Mesenchymal stem cell (in vitro differentiated cells and primary cell): ENCODE measurements at regions not wholly inside any gene's neighbourhood (a gene's known extent, or its start where the extent isn't known, plus 50 kb on each side); places are given as distances from the start of the nearest gene placed in this dataset.

Experiments used
- DNase-seq: peaks from one replicate; pipeline ENCODE4 v3.0.0-alpha.2; 2013
- H2AFZ ChIP-seq: one replicate; pipeline ENCODE4 v1.6.1; 2013; ENCODE audit warnings: low read depth, mild to moderate bottlenecking, control low read depth, inconsistent platforms, low read length, moderate library complexity
- H2AK5ac ChIP-seq: 2 replicates; pipeline ENCODE4 v1.6.1; 2013; ENCODE audit warnings: low read length, moderate library complexity, mild to moderate bottlenecking, inconsistent platforms; ENCODE audit not compliant: severe bottlenecking
- H2BK120ac ChIP-seq: one replicate; pipeline ENCODE4 v1.6.1; 2013; ENCODE audit warnings: low read depth, mild to moderate bottlenecking, inconsistent platforms, low read length, moderate library complexity
- H2BK12ac ChIP-seq, 2 experiments: one replicate each; pipeline ENCODE4 v1.6.1; 2013; ENCODE audit warnings: inconsistent platforms in 2 of 2, low read length in 2 of 2, mild to moderate bottlenecking in 2 of 2, moderate library complexity in 2 of 2, control low read depth in 1 of 2
- H2BK15ac ChIP-seq: one replicate; pipeline ENCODE4 v1.6.1; 2013; ENCODE audit warnings: mild to moderate bottlenecking, low read depth, inconsistent platforms; ENCODE audit not compliant: poor library complexity, severe bottlenecking
- H2BK5ac ChIP-seq: 2 replicates; pipeline ENCODE4 v1.6.1; 2013; ENCODE audit warnings: low read depth, mild to moderate bottlenecking, low read length, control low read depth, inconsistent platforms; ENCODE audit not compliant: poor library complexity, severe bottlenecking
- H3K14ac ChIP-seq, 2 experiments: one replicate each; pipeline ENCODE4 v1.6.1; 2013; ENCODE audit warnings: inconsistent platforms in 2 of 2, low read length in 2 of 2, control low read depth in 1 of 2, mild to moderate bottlenecking in 1 of 2, moderate library complexity in 1 of 2
- H3K18ac ChIP-seq, 2 experiments: one replicate each; pipeline ENCODE4 v1.6.1; 2013; ENCODE audit warnings: inconsistent platforms in 2 of 2, low read length in 2 of 2, control low read depth in 1 of 2, low read depth in 1 of 2, mild to moderate bottlenecking in 1 of 2
- H3K23ac ChIP-seq, 2 experiments: one replicate each; pipeline ENCODE4 v1.6.1; 2013; ENCODE audit warnings: inconsistent platforms in 2 of 2, low read length in 2 of 2, mild to moderate bottlenecking in 2 of 2, moderate library complexity in 2 of 2, control low read depth in 1 of 2
- H3K27ac ChIP-seq: 2 replicates; pipeline ENCODE4 v1.5.1; 2013; ENCODE audit warnings: mild to moderate bottlenecking, moderate library complexity, low read length, control low read depth, inconsistent platforms; ENCODE audit not compliant: poor library complexity, severe bottlenecking
- H3K27me3 ChIP-seq, 2 experiments: 2 replicates each; pipeline versions ENCODE4 v1.6.1 to v1.7.0; 2013; ENCODE audit warnings: low read length in 2 of 2, mild to moderate bottlenecking in 2 of 2, moderate library complexity in 2 of 2, control low read depth in 1 of 2, inconsistent platforms in 1 of 2; ENCODE audit not compliant: control insufficient read depth in 1 of 2, insufficient read depth in 1 of 2
- H3K36me3 ChIP-seq, 2 experiments: 2 replicates each; pipeline versions ENCODE4 v1.6.1 to v1.7.0; 2013; ENCODE audit warnings: low read length in 2 of 2, control low read depth in 1 of 2, inconsistent platforms in 1 of 2, low read depth in 1 of 2, mild to moderate bottlenecking in 1 of 2; ENCODE audit not compliant: insufficient read depth in 2 of 2, control insufficient read depth in 1 of 2
- H3K4ac ChIP-seq, 2 experiments: one replicate each; pipeline ENCODE4 v1.6.1; 2013; ENCODE audit warnings: inconsistent platforms in 2 of 2, low read length in 2 of 2, mild to moderate bottlenecking in 2 of 2, moderate library complexity in 2 of 2, control low read depth in 1 of 2, low read depth in 1 of 2
- H3K4me1 ChIP-seq: 2 replicates; pipeline ENCODE4 v1.6.1; 2013; ENCODE audit warnings: low read depth, low read length, control low read depth; ENCODE audit not compliant: control insufficient read depth, insufficient read depth
- H3K4me2 ChIP-seq: 2 replicates; pipeline ENCODE4 v1.6.1; 2013; ENCODE audit warnings: low read length, mild to moderate bottlenecking, inconsistent platforms; ENCODE audit not compliant: poor library complexity, severe bottlenecking
- H3K4me3 ChIP-seq, 2 experiments: 2 replicates each; pipeline versions ENCODE4 v1.5.1 to v1.7.0; 2013; ENCODE audit warnings: low read length in 2 of 2, mild to moderate bottlenecking in 2 of 2, control low read depth in 1 of 2, low read depth in 1 of 2; ENCODE audit not compliant: insufficient read depth in 1 of 2
- H3K79me1 ChIP-seq: replicated peaks from 2 replicates; pipeline ENCODE4 v1.6.1; 2013; ENCODE audit warnings: mild to moderate bottlenecking, control low read depth, low read length, inconsistent platforms; ENCODE audit not compliant: poor library complexity, severe bottlenecking
- H3K9ac ChIP-seq: 2 replicates; pipeline ENCODE4 v1.7.0; 2013; ENCODE audit warnings: mild to moderate bottlenecking, low read length, moderate library complexity
- H3K9me3 ChIP-seq: 2 replicates; pipeline ENCODE4 v1.7.0; 2013; ENCODE audit warnings: mild to moderate bottlenecking, low read length; ENCODE audit not compliant: control insufficient read depth
- H4K8ac ChIP-seq: one replicate; pipeline ENCODE4 v1.6.1; 2013; ENCODE audit warnings: inconsistent platforms, mild to moderate bottlenecking, low read length, moderate library complexity
- H4K91ac ChIP-seq: one replicate; pipeline ENCODE4 v1.6.1; 2013; ENCODE audit warnings: mild to moderate bottlenecking, low read length, inconsistent platforms
- WGBS: methylation state at CpG from one replicate; pipeline ENCODE4 v1.1.7; 2013; ENCODE audit warnings: mixed read lengths; 5-methylcytosine and 5-hydroxymethylcytosine counted together

DNA sequence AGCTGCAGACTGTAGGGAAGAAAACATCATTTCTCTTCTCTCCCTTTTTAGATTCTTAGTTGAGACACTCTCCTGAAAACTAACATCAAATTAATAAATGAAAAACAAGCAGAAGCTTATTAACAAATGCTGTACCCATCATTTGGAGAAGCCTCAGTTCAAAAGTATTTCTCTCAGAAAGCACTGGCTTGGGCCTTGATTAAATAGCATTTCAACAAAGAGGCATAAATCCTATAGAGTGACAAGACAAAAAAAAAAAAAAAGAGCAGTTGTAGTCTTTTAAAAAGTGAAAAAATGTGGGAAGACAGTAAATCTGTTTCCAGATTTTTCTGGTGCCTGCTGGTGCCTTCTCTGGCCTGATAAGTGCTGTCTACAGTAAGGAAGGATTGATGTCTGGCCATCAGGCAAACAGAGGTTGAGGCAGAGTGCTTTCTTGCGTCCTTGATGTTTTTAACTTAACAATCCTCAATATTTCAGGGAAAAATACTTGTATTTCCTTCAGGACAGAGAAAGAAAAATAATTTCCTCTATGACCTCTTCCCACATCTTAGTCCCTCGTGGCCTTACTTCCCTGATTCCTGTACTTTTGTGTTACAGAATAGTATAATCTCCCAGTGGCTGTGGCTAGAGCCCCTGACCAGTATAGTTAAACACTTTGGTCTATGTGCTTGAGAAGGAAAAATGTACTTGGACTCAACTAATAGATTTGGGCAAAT, 300.5 kb downstream of the HGF start:
- Histone ChIP-seq H3K4me3 (no peak overlapping the region), H4K91ac (no peak overlapping the region), H2AK5ac (no peak overlapping the region), H3K9me3 (no peaks in the 10 kb centered on the region), H3K27me3 (no peaks in the 10 kb centered on the region), H3K23ac (no peak overlapping the region), H4K8ac (no peak overlapping the region), H2BK5ac (no peak overlapping the region), H3K36me3 (no peaks in the 10 kb centered on the region), H2BK120ac (no peak overlapping the region), H3K18ac (peak overlapping the region in 1 of 2 experiments; percentile 66), H2BK15ac (no peak overlapping the region), H3K27ac (no peak overlapping the region), H2AFZ (no peak overlapping the region), H3K4ac (no peak overlapping the region), H2BK12ac (no peak overlapping the region), H3K9ac (peak overlapping the region; percentile 44), H3K4me1 (no peaks in the 10 kb centered on the region), H3K14ac (no peak overlapping the region), H3K79me1 (no peaks in the 10 kb centered on the region), H3K4me2 (no peak overlapping the region)
- no peak for DNase-seq
- 80% methylated on average over 1 of the region's 2 CpGs for WGBS

DNA sequence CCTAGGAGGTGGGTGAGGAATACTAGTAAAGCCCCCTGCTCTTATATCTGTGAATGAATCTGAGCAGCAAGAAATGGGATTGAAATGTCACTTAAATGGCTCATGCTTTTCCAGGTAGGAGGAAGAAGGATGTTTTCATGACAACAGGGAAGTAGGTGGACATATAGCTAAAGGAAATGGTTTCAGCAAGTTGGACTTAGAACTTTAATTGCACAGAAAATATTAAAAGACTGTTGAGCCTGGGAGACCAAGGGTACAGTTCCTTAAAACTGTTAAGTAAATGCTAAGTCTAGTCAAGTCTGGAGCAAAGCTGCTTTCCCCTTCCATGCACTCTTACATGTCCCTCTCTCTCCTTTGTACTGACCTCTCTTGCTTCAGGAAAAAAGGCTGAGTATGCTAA, 301.3 kb downstream of the HGF start:
- no peak overlapping the region for H2AK5ac ChIP-seq
- H3K4me2 ChIP-seq = no peak overlapping the region
- H2BK5ac ChIP-seq = no peak overlapping the region
- H3K4me1 ChIP-seq = no peaks in the 10 kb centered on the region
- no peak overlapping the region for H2BK120ac ChIP-seq
- no peaks in the 10 kb centered on the region for H3K36me3 ChIP-seq
- no peak overlapping the region for H3K23ac ChIP-seq
- no peak overlapping the region for H3K14ac ChIP-seq
- H3K79me1 ChIP-seq = no peaks in the 10 kb centered on the region
- H4K8ac ChIP-seq = no peak overlapping the region
- no peak overlapping the region for H2BK12ac ChIP-seq
- peak overlapping the region in 1 of 2 experiments; percentile 64 for H3K4ac ChIP-seq
- no peaks in the 10 kb centered on the region for H3K27me3 ChIP-seq
- no peak overlapping the region for H3K27ac ChIP-seq
- no peak for DNase-seq
- H2BK15ac ChIP-seq = no peak overlapping the region
- H2AFZ ChIP-seq = no peak overlapping the region
- H3K18ac ChIP-seq = peak overlapping the region in 1 of 2 experiments; percentile 12
- H3K4me3 ChIP-seq = no peak overlapping the region
- H3K9ac ChIP-seq = no peak overlapping the region
- no peak overlapping the region for H4K91ac ChIP-seq
- no peaks in the 10 kb centered on the region for H3K9me3 ChIP-seq

DNA sequence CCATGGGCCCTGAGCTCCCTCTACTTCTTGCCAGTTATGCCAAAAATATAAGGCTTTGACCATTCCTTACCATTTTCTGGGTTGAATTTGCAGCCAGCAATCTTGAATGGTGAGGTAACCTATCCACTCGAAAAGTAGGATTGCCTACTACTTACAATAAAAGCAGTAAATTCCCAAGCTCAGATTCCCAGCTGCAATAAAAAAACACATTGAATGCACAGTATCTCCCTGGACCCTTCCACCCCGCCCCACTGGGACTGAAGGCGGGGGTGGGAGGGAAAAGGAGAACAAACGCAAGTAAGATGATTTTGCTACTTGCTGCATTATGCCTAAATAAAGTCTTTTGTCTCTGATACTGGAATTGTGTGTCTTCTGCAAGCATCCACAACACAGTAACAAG, 301.9 kb downstream of the HGF start:
- no peak overlapping the region for H2AFZ ChIP-seq
- 78% methylated on average over 2 of the region's 4 CpGs for WGBS
- H3K23ac ChIP-seq = no peak overlapping the region
- H2BK12ac ChIP-seq = no peak overlapping the region
- no peak for DNase-seq
- no peak overlapping the region for H4K91ac ChIP-seq
- no peaks in the 10 kb centered on the region for H3K4me1 ChIP-seq
- H3K36me3 ChIP-seq = no peaks in the 10 kb centered on the region
- no peak overlapping the region for H3K4me2 ChIP-seq
- no peak overlapping the region for H3K18ac ChIP-seq
- no peak overlapping the region for H3K9ac ChIP-seq
- no peak overlapping the region for H3K4me3 ChIP-seq
- H4K8ac ChIP-seq = no peak overlapping the region
- no peaks in the 10 kb centered on the region for H3K79me1 ChIP-seq
- no peak overlapping the region for H3K4ac ChIP-seq
- no peak overlapping the region for H2BK15ac ChIP-seq
- H3K9me3 ChIP-seq = no peaks in the 10 kb centered on the region
- H3K27ac ChIP-seq = no peak overlapping the region
- H3K14ac ChIP-seq = no peak overlapping the region
- no peak overlapping the region for H2AK5ac ChIP-seq
- H2BK5ac ChIP-seq = no peak overlapping the region
- H3K27me3 ChIP-seq = no peaks in the 10 kb centered on the region
- H2BK120ac ChIP-seq = no peak overlapping the region

DNA sequence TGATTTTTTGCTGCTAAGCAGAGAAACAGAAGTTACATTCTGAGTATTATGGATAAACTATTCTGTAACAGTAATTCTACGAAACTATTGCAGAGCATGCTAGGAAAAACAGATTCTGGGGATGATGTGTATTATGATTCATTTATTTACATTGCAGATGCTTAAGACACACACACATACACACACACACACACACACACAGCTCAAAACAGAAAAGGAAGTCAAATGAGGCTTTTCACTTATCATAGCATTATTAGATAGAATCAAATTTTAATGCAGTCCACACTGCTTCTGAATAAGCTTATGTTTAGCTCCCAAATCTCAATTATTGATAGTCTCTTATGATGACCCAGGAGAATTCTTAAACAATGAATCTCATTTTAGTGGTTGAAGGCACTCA, 307.2 kb downstream of the HGF start:
- WGBS = no CpG with 5 or more reads among the region's 1 CpG
- Histone ChIP-seq H2BK15ac (no peak overlapping the region), H3K4me3 (no peak overlapping the region), H3K36me3 (no peaks in the 10 kb centered on the region), H4K91ac (no peak overlapping the region), H3K4me1 (no peaks in the 10 kb centered on the region), H3K18ac (no peak overlapping the region), H2AK5ac (no peak overlapping the region), H3K23ac (no peak overlapping the region), H3K27me3 (no peaks in the 10 kb centered on the region), H2AFZ (no peak overlapping the region), H3K9me3 (no peaks in the 10 kb centered on the region), H3K4me2 (no peak overlapping the region), H3K27ac (no peak overlapping the region), H3K9ac (no peak overlapping the region), H3K79me1 (no peaks in the 10 kb centered on the region), H2BK12ac (no peak overlapping the region), H2BK120ac (no peak overlapping the region), H3K4ac (no peak overlapping the region), H2BK5ac (no peak overlapping the region), H4K8ac (no peak overlapping the region), H3K14ac (no peak overlapping the region)
- peak; percentile 75 for DNase-seq
